Endodermal cell (in vitro differentiated cells): ENCODE measurements at regions not wholly inside any gene's neighbourhood (a gene's known extent, or its start where the extent isn't known, plus 50 kb on each side); places are given as distances from the start of the nearest gene placed in this dataset.

Experiments used
- DNase-seq: peaks from one replicate; pipeline ENCODE4 v3.0.0-alpha.2; 2017
- H3K27ac ChIP-seq: 2 replicates; pipeline ENCODE4 v1.5.1; 2013; ENCODE audit warnings: mild to moderate bottlenecking, low read depth, low read length, moderate library complexity
- H3K27me3 ChIP-seq: 2 replicates; pipeline ENCODE4 v1.6.1; 2013; ENCODE audit warnings: mild to moderate bottlenecking, low read length, moderate library complexity; ENCODE audit not compliant: insufficient read depth, control insufficient read depth, poor library complexity, severe bottlenecking
- H3K36me3 ChIP-seq: 2 replicates; pipeline ENCODE4 v1.7.0; 2013; ENCODE audit warnings: mild to moderate bottlenecking, low read length, moderate library complexity; ENCODE audit not compliant: control insufficient read depth, insufficient read depth
- H3K4me1 ChIP-seq: one replicate; pipeline ENCODE4 v1.7.0; 2013; ENCODE audit warnings: low read length; ENCODE audit not compliant: control insufficient read depth, insufficient read depth
- H3K4me3 ChIP-seq: 2 replicates; pipeline ENCODE4 v1.5.1; 2013; ENCODE audit warnings: mild to moderate bottlenecking, low read length, moderate library complexity
- H3K9ac ChIP-seq: 2 replicates; pipeline ENCODE4 v1.6.1; 2013; ENCODE audit warnings: mild to moderate bottlenecking, low read length, moderate library complexity; ENCODE audit not compliant: poor library complexity, severe bottlenecking; ENCODE audit errors: extremely low read depth
- H3K9me3 ChIP-seq: 2 replicates; pipeline ENCODE4 v1.6.1; 2013; ENCODE audit warnings: mild to moderate bottlenecking, low read length, moderate library complexity; ENCODE audit not compliant: control insufficient read depth
- H3K27ac Mint-ChIP-seq: 2 replicates; pipeline ENCODE4 v1.8.0; 2020; ENCODE audit warnings: mixed read lengths
- H3K27me3 Mint-ChIP-seq: 2 replicates; pipeline ENCODE4 v1.8.0; 2021; ENCODE audit warnings: mild to moderate bottlenecking, mixed read lengths; ENCODE audit not compliant: insufficient read depth
- H3K36me3 Mint-ChIP-seq: 2 replicates; pipeline ENCODE4 v1.8.0; 2020; ENCODE audit warnings: low read depth, mixed read lengths
- H3K4me1 Mint-ChIP-seq: 2 replicates; pipeline ENCODE4 v1.8.0; 2020; ENCODE audit warnings: mixed read lengths
- H3K4me3 Mint-ChIP-seq: 2 replicates; pipeline ENCODE4 v1.8.0; 2020; ENCODE audit warnings: mild to moderate bottlenecking, moderate library complexity, mixed read lengths
- H3K9me3 Mint-ChIP-seq: 2 replicates; pipeline ENCODE4 v1.8.0; 2020; ENCODE audit warnings: mild to moderate bottlenecking, mixed read lengths
- WGBS, 2 experiments: methylation state at CpG; one replicate each; pipeline versions ENCODE4 v1.1.5 to v1.1.7; 2013; ENCODE audit warnings: missing lambda C conversion rate in 2 of 2, mixed read lengths in 1 of 2; ENCODE audit not compliant: insufficient coverage in 1 of 2, insufficient read length in 1 of 2; 5-methylcytosine and 5-hydroxymethylcytosine counted together
- TF ChIP-seq, protein P1 (sequence below): fragments of 200-600 bp; sonication (generic); conservative IDR thresholded peaks from 2 replicates; pipeline ENCODE4 v1.5.0; 2021; ENCODE audit warnings: antibody characterized with exemption, mild to moderate bottlenecking

DNA sequence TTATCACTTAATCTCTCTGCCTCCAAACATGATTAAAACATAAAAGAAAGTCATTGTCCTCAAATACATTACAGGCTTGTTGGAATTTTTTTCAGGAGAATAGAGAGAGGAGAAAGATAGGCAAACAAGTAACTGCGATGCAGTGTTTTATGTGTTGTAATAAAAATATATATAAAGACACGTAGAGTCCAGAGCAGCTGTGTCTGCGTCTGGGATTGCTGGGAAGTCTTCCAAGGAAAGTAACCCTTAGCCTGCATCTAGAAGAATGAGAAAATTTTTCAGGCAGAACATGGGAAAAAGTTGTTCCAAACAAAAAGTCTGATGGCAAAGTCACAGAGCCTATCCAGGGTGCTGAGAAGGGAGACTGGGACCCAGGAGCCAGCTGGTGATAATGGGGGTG lies 91.8 kb upstream of the ST6GAL2 start:
- Histone ChIP-seq H3K4me3 (no peak overlapping the region), H3K9ac (no peak overlapping the region), H3K27me3 (no peaks in the 10 kb centered on the region), H3K36me3 (no peaks in the 10 kb centered on the region), H3K9me3 (no peaks in the 10 kb centered on the region), H3K4me1 (no peaks in the 10 kb centered on the region), H3K27ac (no peak overlapping the region)
- Mint-ChIP-seq H3K9me3 (no peaks in the 10 kb centered on the region), H3K4me3 (no peak overlapping the region), H3K36me3 (no peaks in the 10 kb centered on the region), H3K27ac (no peak overlapping the region), H3K4me1 (no peaks in the 10 kb centered on the region), H3K27me3 (peaks cover 10% of the 10 kb centered on the region)
- TF ChIP-seq, protein P1, sequence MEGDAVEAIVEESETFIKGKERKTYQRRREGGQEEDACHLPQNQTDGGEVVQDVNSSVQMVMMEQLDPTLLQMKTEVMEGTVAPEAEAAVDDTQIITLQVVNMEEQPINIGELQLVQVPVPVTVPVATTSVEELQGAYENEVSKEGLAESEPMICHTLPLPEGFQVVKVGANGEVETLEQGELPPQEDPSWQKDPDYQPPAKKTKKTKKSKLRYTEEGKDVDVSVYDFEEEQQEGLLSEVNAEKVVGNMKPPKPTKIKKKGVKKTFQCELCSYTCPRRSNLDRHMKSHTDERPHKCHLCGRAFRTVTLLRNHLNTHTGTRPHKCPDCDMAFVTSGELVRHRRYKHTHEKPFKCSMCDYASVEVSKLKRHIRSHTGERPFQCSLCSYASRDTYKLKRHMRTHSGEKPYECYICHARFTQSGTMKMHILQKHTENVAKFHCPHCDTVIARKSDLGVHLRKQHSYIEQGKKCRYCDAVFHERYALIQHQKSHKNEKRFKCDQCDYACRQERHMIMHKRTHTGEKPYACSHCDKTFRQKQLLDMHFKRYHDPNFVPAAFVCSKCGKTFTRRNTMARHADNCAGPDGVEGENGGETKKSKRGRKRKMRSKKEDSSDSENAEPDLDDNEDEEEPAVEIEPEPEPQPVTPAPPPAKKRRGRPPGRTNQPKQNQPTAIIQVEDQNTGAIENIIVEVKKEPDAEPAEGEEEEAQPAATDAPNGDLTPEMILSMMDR: no peak
- WGBS, 2 experiments: 95 to 100% methylated on average over 3 of the region's 3 CpGs
- no peak for DNase-seq

DNA sequence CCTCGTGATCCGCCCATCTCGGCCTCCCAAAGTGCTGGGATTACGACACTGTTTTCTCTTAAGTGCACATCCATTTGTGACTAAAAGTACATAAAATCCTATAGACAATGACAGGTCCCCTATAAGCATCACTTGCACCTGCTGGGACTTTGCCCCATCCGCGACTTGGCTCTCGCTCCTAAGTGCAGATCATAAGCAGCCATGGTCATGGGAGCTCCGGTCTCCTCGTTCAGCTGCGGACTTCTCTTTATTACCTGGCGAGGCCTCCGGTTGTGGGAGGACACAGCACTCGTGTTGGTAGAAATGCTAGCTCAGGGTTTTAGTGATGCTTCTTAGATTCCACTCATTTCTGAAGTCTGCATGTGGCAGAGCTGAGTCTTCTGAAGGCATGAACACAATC lies 92.7 kb upstream of the ST6GAL2 start:
- no peak overlapping the region for H3K9ac ChIP-seq
- no peak overlapping the region for H3K4me3 ChIP-seq
- no peaks in the 10 kb centered on the region for H3K9me3 ChIP-seq
- Mint-ChIP-seq H3K27me3 (peaks cover 10% of the 10 kb centered on the region), H3K36me3 (no peaks in the 10 kb centered on the region), H3K9me3 (no peaks in the 10 kb centered on the region), H3K4me1 (no peaks in the 10 kb centered on the region), H3K27ac (no peak overlapping the region), H3K4me3 (no peak overlapping the region)
- H3K27ac ChIP-seq: no peak overlapping the region
- no peak for DNase-seq
- WGBS, 2 experiments: 97 to 100% methylated on average over 7 to 13 of the region's 13 CpGs
- no peaks in the 10 kb centered on the region for H3K4me1 ChIP-seq
- no peaks in the 10 kb centered on the region for H3K27me3 ChIP-seq
- TF ChIP-seq, protein P1: no peak
- no peaks in the 10 kb centered on the region for H3K36me3 ChIP-seq

DNA sequence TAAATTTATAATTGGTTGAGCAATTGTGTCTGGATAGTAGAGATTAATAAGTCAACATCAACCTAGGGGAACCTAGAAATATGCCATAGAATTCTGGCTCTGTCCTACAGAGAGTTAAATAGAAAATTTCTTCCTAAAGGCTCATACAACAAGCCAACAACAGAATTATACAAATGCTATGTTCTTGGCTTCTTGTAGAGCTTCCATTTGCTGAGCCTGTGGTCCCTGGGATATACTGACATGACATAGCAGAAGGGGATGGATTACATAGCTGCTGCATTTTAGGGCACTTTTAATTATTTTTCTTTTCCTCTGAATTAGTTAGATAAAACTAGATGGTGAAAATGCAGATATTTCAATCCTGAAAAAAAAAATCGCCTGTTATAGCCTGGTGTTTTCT lies 95.5 kb upstream of the ST6GAL2 start:
- DNase-seq: no peak
- Mint-ChIP-seq H3K9me3 (no peaks in the 10 kb centered on the region), H3K27ac (no peak overlapping the region), H3K27me3 (peaks cover 7% of the 10 kb centered on the region), H3K36me3 (no peaks in the 10 kb centered on the region), H3K4me1 (no peaks in the 10 kb centered on the region), H3K4me3 (no peak overlapping the region)
- H3K4me3 ChIP-seq: no peak overlapping the region
- TF ChIP-seq, protein P1: no peak
- no peaks in the 10 kb centered on the region for H3K9me3 ChIP-seq
- WGBS, 2 experiments: 83% methylated on average over 1 of the region's 1 CpG; no CpG with 5 or more reads in 1 of the 2 experiments
- H3K9ac ChIP-seq: no peak overlapping the region
- H3K27me3 ChIP-seq: no peaks in the 10 kb centered on the region
- no peak overlapping the region for H3K27ac ChIP-seq
- no peaks in the 10 kb centered on the region for H3K4me1 ChIP-seq
- no peaks in the 10 kb centered on the region for H3K36me3 ChIP-seq
